WTC11 (cell line): ENCODE measurements at regions not wholly inside any gene's neighbourhood (a gene's known extent, or its start where the extent isn't known, plus 50 kb on each side); places are given as distances from the start of the nearest gene placed in this dataset.

Experiments
- ATF1 ChIP-seq: sonication (generic); formaldehyde crosslinking; IDR thresholded peaks from 2 replicates; pipeline ENCODE4 v1.8.1; 2023; ENCODE audit warnings: mild to moderate bottlenecking, moderate library complexity, missing genetic modification reagents
- ATF2 ChIP-seq: sonication (generic); formaldehyde crosslinking; IDR thresholded peaks from 2 replicates; pipeline ENCODE4 v1.8.1; 2022; ENCODE audit warnings: low read depth, missing genetic modification reagents, borderline replicate concordance
- CBFB ChIP-seq: sonication (generic); formaldehyde crosslinking; IDR thresholded peaks from 2 replicates; pipeline ENCODE4 v1.8.1; 2022; ENCODE audit warnings: mild to moderate bottlenecking, low read depth, missing genetic modification reagents
- CTCF ChIP-seq: fragments of 200-600 bp; IDR thresholded peaks from 2 replicates; pipeline ENCODE4 v1.8.0; 2022; ENCODE audit warnings: antibody characterized with exemption
- E2F1 ChIP-seq: sonication (generic); formaldehyde crosslinking; IDR thresholded peaks from 2 replicates; pipeline ENCODE4 v1.8.0; 2022; ENCODE audit warnings: mild to moderate bottlenecking, missing genetic modification reagents
- JUN ChIP-seq: sonication (generic); formaldehyde crosslinking; IDR thresholded peaks from 2 replicates; pipeline ENCODE4 v1.8.0; 2023; ENCODE audit warnings: mild to moderate bottlenecking, missing genetic modification reagents
- KAT7 ChIP-seq: sonication (generic); formaldehyde crosslinking; IDR thresholded peaks from 2 replicates; pipeline ENCODE4 v1.8.1; 2023; ENCODE audit warnings: missing genetic modification reagents, mild to moderate bottlenecking, borderline replicate concordance
- MAX ChIP-seq: sonication (generic); formaldehyde crosslinking; IDR thresholded peaks from 2 replicates; pipeline ENCODE4 v1.8.0; 2022; ENCODE audit warnings: mild to moderate bottlenecking, missing genetic modification reagents
- TF ChIP-seq, protein P1 (sequence below): sonication (generic); formaldehyde crosslinking; IDR thresholded peaks from 2 replicates; pipeline ENCODE4 v1.8.0; 2022; ENCODE audit warnings: mild to moderate bottlenecking, missing genetic modification reagents

DNA sequence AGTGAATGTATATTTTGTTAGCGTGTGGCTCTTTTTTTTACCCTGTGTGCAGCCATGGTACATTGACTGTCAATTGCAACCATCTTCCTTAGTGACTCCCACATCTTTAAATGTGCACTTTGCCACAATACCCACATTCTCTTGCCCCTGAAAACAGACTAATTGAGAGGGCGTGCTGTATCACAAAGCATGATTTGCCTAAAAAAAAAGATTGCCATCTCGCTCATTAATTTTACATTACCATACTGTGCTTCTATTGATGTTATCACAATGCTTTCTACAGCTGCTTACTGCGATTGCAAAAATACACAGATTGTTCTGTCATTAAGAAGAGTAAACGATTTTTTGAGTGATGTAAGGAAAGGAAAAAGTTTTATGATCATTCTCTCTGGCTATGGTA is 613.1 kb upstream of the NRP1 start:
- TF ChIP-seq CBFB, result no peak
- TF ChIP-seq E2F1 (CRISPR knock-in tag), result no peak
- TF ChIP-seq ATF1 (CRISPR knock-in tag), result no peak
- no peak for TF ChIP-seq MAX
- no peak for TF ChIP-seq JUN (CRISPR knock-in tag)
- no peak for TF ChIP-seq KAT7 (CRISPR knock-in tag)
- no peak for TF ChIP-seq ATF2 (CRISPR knock-in tag)
- TF ChIP-seq, protein P1, sequence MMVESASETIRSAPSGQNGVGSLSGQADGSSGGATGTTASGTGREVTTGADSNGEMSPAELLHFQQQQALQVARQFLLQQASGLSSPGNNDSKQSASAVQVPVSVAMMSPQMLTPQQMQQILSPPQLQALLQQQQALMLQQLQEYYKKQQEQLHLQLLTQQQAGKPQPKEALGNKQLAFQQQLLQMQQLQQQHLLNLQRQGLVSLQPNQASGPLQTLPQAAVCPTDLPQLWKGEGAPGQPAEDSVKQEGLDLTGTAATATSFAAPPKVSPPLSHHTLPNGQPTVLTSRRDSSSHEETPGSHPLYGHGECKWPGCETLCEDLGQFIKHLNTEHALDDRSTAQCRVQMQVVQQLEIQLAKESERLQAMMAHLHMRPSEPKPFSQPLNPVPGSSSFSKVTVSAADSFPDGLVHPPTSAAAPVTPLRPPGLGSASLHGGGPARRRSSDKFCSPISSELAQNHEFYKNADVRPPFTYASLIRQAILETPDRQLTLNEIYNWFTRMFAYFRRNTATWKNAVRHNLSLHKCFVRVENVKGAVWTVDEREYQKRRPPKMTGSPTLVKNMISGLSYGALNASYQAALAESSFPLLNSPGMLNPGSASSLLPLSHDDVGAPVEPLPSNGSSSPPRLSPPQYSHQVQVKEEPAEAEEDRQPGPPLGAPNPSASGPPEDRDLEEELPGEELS (CRISPR knock-in tag), result no peak
- TF ChIP-seq CTCF, result no peak
